ENCODE measurements at regions not wholly inside any gene's neighbourhood (a gene's known extent, or its start where the extent isn't known, plus 50 kb on each side); places are given as distances from the start of the nearest gene placed in this dataset.

DNA sequence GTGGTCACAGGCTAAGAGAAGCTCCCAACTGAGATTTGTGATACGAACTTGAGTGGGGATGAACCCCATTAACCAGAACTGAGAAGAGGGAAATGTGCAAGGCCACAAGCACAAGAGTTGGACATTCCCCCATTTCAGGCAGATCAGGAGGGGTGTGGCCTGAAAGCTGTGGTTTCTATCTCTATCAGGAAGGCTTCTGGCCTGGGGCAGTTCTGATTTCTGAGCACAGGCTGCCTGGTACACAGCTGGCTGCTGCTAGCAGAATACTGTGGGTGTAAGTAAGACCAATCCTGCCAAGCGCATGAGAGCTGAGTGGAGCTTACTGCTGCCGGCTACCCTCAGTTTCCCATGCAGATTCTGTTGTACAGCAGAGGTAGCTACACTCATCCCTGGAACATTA, 484.6 kb downstream of the SATB2 start:
- no peaks in the 10 kb centered on the region for H3K27me3 ChIP-seq (ENCODE audit: control insufficient read depth, insufficient read depth, low read length)
- POLR2A ChIA-PET = no interaction called here
- DNase-seq (ENCODE audit: low read depth, low spot score) = no peak

GRCh38 chr2:198968545-198968944, 489.2 kb downstream of the SATB2 start:
- Histone ChIP-seq H3K27ac (ENCODE audit: low read depth, low read length) (no peak overlapping the region), H3K4me3 (ENCODE audit: low read depth, low read length) (no peak overlapping the region), H3K27me3 (ENCODE audit: control insufficient read depth, insufficient read depth, low read length) (no peaks in the 10 kb centered on the region), H3K9me3 (ENCODE audit: control insufficient read depth, insufficient read depth, low read length) (no peaks in the 10 kb centered on the region)
- ChIA-PET CTCF (no interaction called here), POLR2A (no interaction called here)
- TF ChIP-seq CTCF (IDR thresholded peaks at IDR 0.05; ENCODE audit: low read depth, low read length) = no peak
- no peak for DNase-seq (ENCODE audit: low read depth, low spot score)

More for the DNA sequence above, 484.6 kb downstream of the SATB2 start:
- Histone ChIP-seq H3K9me3 (ENCODE audit: control insufficient read depth, insufficient read depth, low read length) (no peaks in the 10 kb centered on the region), H3K27ac (ENCODE audit: low read depth, low read length) (no peak overlapping the region), H3K4me3 (ENCODE audit: low read depth, low read length) (no peak overlapping the region)
- TF ChIP-seq CTCF (IDR thresholded peaks at IDR 0.05; ENCODE audit: low read depth, low read length) = no peak
- CTCF ChIA-PET = no interaction called here

DNA sequence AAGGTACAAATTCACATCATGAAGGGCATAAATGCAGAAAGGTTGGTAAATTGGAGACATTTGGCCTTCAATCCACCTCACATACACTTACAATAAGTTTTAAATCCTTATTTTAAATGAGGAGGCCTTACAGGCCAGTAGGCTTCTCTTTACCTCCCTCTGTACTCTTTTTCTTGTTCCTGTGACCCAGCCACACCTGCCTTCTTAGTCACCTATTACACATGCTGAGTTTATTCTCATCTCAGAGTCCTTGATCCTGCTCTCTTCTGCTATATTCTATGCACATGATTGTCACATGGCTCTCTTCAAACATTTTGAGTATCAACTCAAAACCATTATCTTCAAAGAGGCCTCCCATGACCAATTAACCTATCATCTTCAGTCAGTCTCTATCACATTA, 491.5 kb downstream of the SATB2 start:
- ChIA-PET CTCF (no interaction called here), POLR2A (no interaction called here)
- H3K4me3 ChIP-seq (ENCODE audit: low read depth, low read length) = no peak overlapping the region
- TF ChIP-seq CTCF (IDR thresholded peaks at IDR 0.05; ENCODE audit: low read depth, low read length) = no peak
- H3K27me3 ChIP-seq (ENCODE audit: control insufficient read depth, insufficient read depth, low read length) = no peaks in the 10 kb centered on the region
- no peak overlapping the region for H3K27ac ChIP-seq (ENCODE audit: low read depth, low read length)
- no peak for DNase-seq (ENCODE audit: low read depth, low spot score)
- H3K9me3 ChIP-seq (ENCODE audit: control insufficient read depth, insufficient read depth, low read length) = no peaks in the 10 kb centered on the region

DNA sequence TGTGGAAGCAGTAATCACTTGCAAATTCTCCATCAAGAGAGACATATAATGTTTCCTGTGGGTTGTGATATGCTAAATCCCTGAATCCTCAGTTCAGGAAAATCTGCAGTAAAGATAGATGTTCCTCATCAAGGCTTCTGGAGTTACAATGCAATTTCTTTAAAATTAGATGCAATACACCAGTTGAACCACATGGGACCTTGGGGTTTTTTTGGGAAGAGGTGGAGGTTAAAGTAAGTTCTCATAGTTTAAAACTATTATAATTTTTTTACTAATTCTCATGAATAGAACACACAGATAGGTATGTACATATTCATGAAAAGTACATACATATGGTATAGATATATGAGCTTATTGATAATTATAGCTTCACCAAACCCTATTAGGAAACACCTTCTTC, 496.2 kb downstream of the SATB2 start:
- H3K27ac ChIP-seq (ENCODE audit: low read depth, low read length) = no peak overlapping the region
- H3K9me3 ChIP-seq (ENCODE audit: control insufficient read depth, insufficient read depth, low read length) = no peaks in the 10 kb centered on the region
- CTCF ChIA-PET = interaction anchor here (0.7 to 1.0 kb wide), 2 partner anchors 224 to 527 kb away, joined by 4 read pairs; no protein-coding TSS in a partner anchor
- DNase-seq (ENCODE audit: low read depth, low spot score) = no peak
- POLR2A ChIA-PET = no interaction called here
- no peak for TF ChIP-seq CTCF (IDR thresholded peaks at IDR 0.05; ENCODE audit: low read depth, low read length)
- no peak overlapping the region for H3K4me3 ChIP-seq (ENCODE audit: low read depth, low read length)
- H3K27me3 ChIP-seq (ENCODE audit: control insufficient read depth, insufficient read depth, low read length) = no peaks in the 10 kb centered on the region

DNA sequence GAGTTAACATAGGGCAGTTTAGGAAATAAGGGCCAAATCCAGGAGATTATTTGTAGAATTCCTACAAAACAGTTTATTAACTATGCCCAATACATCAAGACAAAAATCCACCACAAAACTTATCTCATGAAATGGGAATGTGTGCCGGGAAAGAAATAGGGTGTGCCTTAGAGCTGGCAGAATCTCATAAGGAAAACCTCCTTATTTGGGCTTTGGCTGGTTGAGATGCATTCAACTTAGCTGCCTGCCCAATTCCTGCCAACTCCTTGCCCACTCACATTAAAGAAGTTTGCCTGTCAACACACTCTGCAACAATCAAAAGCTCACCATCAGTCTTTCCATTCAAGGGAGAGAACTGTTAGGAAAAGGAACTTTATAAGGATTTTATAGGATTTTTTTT, 500.6 kb downstream of the SATB2 start:
- ChIA-PET CTCF (no interaction called here), POLR2A (no interaction called here)
- no peaks in the 10 kb centered on the region for H3K27me3 ChIP-seq (ENCODE audit: control insufficient read depth, insufficient read depth, low read length)
- H3K4me3 ChIP-seq (ENCODE audit: low read depth, low read length) = no peak overlapping the region
- DNase-seq (ENCODE audit: low read depth, low spot score) = no peak
- no peak for TF ChIP-seq CTCF (IDR thresholded peaks at IDR 0.05; ENCODE audit: low read depth, low read length)
- no peaks in the 10 kb centered on the region for H3K9me3 ChIP-seq (ENCODE audit: control insufficient read depth, insufficient read depth, low read length)
- no peak overlapping the region for H3K27ac ChIP-seq (ENCODE audit: low read depth, low read length)

All from AG04450 (cell line).